Neural progenitor cell (in vitro differentiated cells): ENCODE measurements at regions not wholly inside any gene's neighbourhood (a gene's known extent, or its start where the extent isn't known, plus 50 kb on each side); places are given as distances from the start of the nearest gene placed in this dataset.

ENCODE experiments used
- EZH2phosphoT487 ChIP-seq: fragments of 200-600 bp; sonication (generic); IDR thresholded peaks from 2 replicates; pipeline ENCODE4 v1.6.1; 2017; ENCODE audit warnings: antibody characterized with exemption
- TF ChIP-seq, protein P1 (sequence below): fragments of 200-600 bp; sonication (generic); IDR thresholded peaks from 2 replicates; pipeline ENCODE4 v1.5.1; 2017; ENCODE audit warnings: antibody characterized with exemption, mild to moderate bottlenecking

GRCh38 chr11:10388574-10388973, 66.5 kb upstream of the AMPD3 start:
- TF ChIP-seq, protein P1, sequence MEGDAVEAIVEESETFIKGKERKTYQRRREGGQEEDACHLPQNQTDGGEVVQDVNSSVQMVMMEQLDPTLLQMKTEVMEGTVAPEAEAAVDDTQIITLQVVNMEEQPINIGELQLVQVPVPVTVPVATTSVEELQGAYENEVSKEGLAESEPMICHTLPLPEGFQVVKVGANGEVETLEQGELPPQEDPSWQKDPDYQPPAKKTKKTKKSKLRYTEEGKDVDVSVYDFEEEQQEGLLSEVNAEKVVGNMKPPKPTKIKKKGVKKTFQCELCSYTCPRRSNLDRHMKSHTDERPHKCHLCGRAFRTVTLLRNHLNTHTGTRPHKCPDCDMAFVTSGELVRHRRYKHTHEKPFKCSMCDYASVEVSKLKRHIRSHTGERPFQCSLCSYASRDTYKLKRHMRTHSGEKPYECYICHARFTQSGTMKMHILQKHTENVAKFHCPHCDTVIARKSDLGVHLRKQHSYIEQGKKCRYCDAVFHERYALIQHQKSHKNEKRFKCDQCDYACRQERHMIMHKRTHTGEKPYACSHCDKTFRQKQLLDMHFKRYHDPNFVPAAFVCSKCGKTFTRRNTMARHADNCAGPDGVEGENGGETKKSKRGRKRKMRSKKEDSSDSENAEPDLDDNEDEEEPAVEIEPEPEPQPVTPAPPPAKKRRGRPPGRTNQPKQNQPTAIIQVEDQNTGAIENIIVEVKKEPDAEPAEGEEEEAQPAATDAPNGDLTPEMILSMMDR, result no peak
- no peak for TF ChIP-seq EZH2phosphoT487
